ENCODE measurements at regions not wholly inside any gene's neighbourhood (a gene's known extent, or its start where the extent isn't known, plus 50 kb on each side); places are given as distances from the start of the nearest gene placed in this dataset.
"Not testable (repeated sequence)": the region's sequence is repeated elsewhere in the genome, so short reads cannot be mapped to it uniquely, and the experiment has no call there.

DNA sequence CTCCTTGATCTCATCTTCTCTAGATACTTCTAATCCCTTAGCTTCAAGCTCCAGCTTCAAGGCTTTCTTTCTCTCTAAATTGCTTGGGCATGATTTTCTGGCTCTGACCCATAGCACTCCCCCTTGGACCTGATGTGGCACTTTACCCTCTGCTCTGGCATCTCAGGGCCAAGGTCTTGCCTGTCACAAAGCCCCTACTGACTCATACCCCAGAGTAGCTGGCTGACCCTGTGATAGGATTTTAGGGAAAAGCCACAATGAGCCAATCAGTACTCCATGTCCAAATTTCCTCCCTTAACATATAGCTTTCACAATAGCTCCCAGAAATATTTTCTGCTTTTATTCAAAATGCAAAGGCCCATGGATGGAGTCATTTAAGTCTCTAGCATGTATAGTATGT, 488.7 kb upstream of the SPRED2 start:
- CTCF ChIA-PET = interaction anchor here (0.6 kb wide), 1 partner anchor 190 kb away, joined by 3 read pairs; no protein-coding TSS in a partner anchor

DNA sequence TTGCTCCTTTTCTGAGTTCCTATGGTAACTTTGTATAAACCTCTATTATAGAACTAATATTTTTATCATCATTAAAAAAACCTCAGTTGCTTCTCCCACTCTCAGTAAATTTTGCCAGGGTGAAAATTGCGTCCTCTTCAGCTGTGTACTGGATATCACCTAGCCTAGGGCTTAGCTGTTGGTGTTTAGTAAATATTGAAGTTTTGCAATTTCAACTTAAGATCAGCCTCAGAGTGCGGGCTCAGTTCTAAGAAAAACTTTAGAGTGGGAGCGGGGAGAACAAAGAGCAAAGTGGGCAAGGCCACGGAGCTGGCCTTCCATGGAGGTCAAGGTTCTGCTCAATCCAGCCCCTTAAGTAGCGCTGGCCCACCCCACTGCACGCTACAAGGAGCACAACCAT, 488.3 kb upstream of the SPRED2 start:
- Mint-ChIP-seq H3K27ac (no peak overlapping the region), H3K9me3 (peaks cover 4% of the 10 kb centered on the region), H3K36me3 (ENCODE audit: low read depth) (no peaks in the 10 kb centered on the region), H3K27me3 (no peaks in the 10 kb centered on the region), H3K4me1 (no peaks in the 10 kb centered on the region), H3K4me3 (no peak overlapping the region)
- no peak for DNase-seq
- ChIA-PET POLR2A (no interaction called here), CTCF (no interaction called here)

More for the DNA sequence above, 488.7 kb upstream of the SPRED2 start:
- no peaks in the 10 kb centered on the region for H3K36me3 Mint-ChIP-seq (ENCODE audit: low read depth)
- H3K4me3 Mint-ChIP-seq = no peak overlapping the region
- H3K4me1 Mint-ChIP-seq = no peaks in the 10 kb centered on the region
- DNase-seq = no peak
- H3K27me3 Mint-ChIP-seq = no peaks in the 10 kb centered on the region
- H3K9me3 Mint-ChIP-seq = peaks cover 4% of the 10 kb centered on the region
- POLR2A ChIA-PET = no interaction called here
- H3K27ac Mint-ChIP-seq = no peak overlapping the region

DNA sequence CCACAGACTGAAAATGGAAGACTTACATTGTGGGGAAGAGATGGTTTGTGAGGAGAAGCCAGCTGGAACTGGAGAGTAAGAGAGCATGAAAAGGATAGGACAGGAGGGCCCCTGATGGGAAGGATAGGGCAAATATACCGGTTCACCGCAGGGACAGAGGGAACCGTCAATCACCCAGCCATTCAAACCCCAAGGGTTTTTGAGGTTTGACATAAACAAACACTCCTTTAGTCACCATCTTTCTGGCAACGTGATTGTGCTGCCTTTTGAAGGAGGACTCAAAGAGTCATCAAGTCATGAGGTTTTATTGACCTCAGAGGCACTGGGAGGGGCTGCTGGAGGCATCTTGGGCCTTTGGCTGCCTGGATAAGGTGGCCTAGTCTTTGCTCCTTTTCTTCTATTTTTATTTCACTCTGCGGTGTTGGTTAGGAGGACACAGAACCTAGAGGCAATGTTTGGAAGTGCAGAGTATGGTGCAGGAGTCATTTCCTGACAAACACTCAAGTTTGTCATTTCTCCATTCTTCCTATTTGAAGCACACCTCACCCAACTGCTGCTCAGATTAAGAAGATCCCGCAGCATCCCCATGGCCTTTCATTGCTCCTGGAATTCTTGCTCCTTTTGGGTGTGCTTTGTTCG, 487.3 kb upstream of the SPRED2 start:
- CTCF ChIA-PET = no interaction called here
- H3K4me3 Mint-ChIP-seq = no peak overlapping the region
- H3K27me3 Mint-ChIP-seq = no peaks in the 10 kb centered on the region

DNA sequence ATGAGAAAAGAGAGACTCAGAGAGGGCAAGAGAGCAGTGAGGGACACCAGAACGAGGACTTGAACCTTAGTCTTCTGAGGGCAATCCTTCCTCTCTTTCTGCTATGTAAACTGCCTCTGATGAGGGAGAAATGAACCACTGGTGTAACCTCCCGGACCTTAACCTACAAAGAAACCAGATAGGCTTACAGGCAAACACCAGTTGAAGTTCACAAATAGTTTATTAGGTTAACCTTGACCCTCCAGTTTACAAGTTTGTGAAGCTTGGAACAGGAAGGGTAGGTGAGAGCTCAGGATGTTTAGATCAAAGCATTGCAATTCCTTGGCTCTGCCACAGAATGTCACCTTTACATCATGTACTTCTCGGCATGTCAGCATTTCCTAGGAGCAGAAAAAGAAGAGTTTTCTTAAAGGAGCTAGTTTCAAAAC, 486.4 kb upstream of the SPRED2 start:
- Mint-ChIP-seq H3K27me3 (no peaks in the 10 kb centered on the region), H3K4me1 (no peaks in the 10 kb centered on the region), H3K36me3 (ENCODE audit: low read depth) (no peaks in the 10 kb centered on the region), H3K9me3 (peaks cover 3% of the 10 kb centered on the region), H3K27ac (no peak overlapping the region), H3K4me3 (no peak overlapping the region)
- ChIA-PET POLR2A (no interaction called here), CTCF (no interaction called here)
- DNase-seq = no peak

More for the DNA sequence above, 487.3 kb upstream of the SPRED2 start:
- no peak for DNase-seq
- Mint-ChIP-seq H3K4me1 (no peaks in the 10 kb centered on the region), H3K27ac (no peak overlapping the region), H3K9me3 (peaks cover 4% of the 10 kb centered on the region), H3K36me3 (ENCODE audit: low read depth) (no peaks in the 10 kb centered on the region)
- POLR2A ChIA-PET = no interaction called here

DNA sequence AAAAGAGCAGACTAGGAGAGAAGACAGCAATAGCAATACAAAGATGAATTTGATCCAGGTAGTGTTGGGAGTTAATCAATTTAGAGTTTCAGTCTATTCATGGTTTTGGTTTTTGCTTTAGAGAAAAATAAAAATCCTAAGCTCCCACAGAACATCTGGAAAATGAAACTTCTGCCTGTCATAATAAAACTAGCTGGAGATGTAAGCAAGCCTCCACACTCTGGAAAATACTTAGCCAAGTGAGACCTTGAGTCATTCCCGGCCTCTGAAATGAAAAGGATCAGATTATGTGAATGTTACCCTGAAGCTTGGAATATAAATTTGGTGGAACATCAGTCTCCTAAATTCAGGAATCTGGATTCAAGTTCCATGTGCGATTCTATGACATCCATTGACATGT, 485.6 kb upstream of the SPRED2 start:
- Mint-ChIP-seq H3K27me3 (no peaks in the 10 kb centered on the region), H3K36me3 (ENCODE audit: low read depth) (no peaks in the 10 kb centered on the region), H3K4me3 (no peak overlapping the region), H3K4me1 (no peaks in the 10 kb centered on the region), H3K27ac (no peak overlapping the region), H3K9me3 (no peaks in the 10 kb centered on the region)
- no peak for DNase-seq
- ChIA-PET POLR2A (no interaction called here), CTCF (no interaction called here)

DNA sequence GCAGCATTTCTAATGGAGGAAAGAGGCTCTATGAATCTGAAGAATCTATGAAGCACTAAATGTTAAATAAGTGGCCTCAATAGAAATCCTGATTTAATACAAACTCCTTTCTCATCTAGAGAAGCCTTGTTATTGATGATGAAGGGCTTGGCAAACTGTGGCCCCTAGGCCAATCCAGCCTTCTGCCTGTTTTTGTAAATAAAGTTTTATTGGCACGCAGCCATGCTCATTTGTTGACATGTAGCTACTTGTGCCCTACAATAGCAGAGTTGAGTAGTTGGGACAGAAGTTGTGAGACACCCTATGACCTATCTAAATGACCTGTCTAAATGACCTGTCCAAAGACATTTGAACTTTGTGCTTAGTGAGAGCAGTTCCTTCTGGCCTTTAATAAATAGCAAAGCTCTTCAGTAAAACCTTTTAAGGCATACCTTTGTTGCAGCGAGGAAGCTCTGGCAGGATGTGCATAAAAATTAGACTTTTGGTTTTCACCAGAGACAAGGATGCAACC, 484.4 kb upstream of the SPRED2 start:
- POLR2A ChIA-PET = no interaction called here
- Mint-ChIP-seq H3K4me1 (no peaks in the 10 kb centered on the region), H3K9me3 (no peaks in the 10 kb centered on the region), H3K27me3 (no peaks in the 10 kb centered on the region), H3K36me3 (ENCODE audit: low read depth) (no peaks in the 10 kb centered on the region), H3K4me3 (no peak overlapping the region), H3K27ac (no peak overlapping the region)
- no peak for DNase-seq
- CTCF ChIA-PET = no interaction called here

DNA sequence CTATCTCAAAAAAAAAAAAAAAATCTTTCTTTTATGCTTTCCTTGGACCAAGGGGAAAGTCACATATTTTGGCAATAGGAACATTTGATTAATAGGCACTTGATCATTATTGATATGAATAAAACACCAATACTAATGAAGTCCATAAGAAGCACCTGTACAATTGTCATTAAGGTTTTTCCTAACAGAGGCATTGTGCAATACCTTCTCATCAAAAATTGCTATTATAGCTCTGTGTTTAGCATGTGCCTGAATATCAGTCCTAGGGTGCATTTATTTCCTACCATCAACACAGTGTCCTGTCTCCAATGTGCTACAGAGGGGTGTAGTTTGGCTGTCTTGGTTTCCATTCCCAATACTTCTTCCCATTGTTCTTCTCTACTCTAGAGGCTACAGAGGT, 483.8 kb upstream of the SPRED2 start:
- CTCF ChIA-PET = interaction anchor here (0.7 kb wide), 2 partner anchors 15 to 1300 kb away, joined by 4 to 7 read pairs; no protein-coding TSS in a partner anchor
- Mint-ChIP-seq H3K4me1 (no peaks in the 10 kb centered on the region), H3K27ac (no peak overlapping the region), H3K36me3 (ENCODE audit: low read depth) (no peaks in the 10 kb centered on the region), H3K4me3 (no peak overlapping the region), H3K9me3 (no peaks in the 10 kb centered on the region), H3K27me3 (no peaks in the 10 kb centered on the region)
- POLR2A ChIA-PET = no interaction called here
- no peak for DNase-seq

- ChIA-PET POLR2A (no interaction called here), CTCF (no interaction called here)
- no peak overlapping the region for H3K4me3 Mint-ChIP-seq
- H3K4me1 Mint-ChIP-seq = no peaks in the 10 kb centered on the region
- H3K27ac Mint-ChIP-seq = no peak overlapping the region
- H3K9me3 Mint-ChIP-seq = no peaks in the 10 kb centered on the region
- DNase-seq = no peak
- no peaks in the 10 kb centered on the region for H3K36me3 Mint-ChIP-seq (ENCODE audit: low read depth)
- H3K27me3 Mint-ChIP-seq = no peaks in the 10 kb centered on the region
Observed at GRCh38 chr2:65915273-65915672, 482.9 kb upstream of the SPRED2 start.

GRCh38 chr2:65914244-65914786, 481.9 kb upstream of the SPRED2 start:
- H3K27me3 Mint-ChIP-seq = no peaks in the 10 kb centered on the region
- no peaks in the 10 kb centered on the region for H3K36me3 Mint-ChIP-seq (ENCODE audit: low read depth)
- no peak for DNase-seq
- H3K4me1 Mint-ChIP-seq = no peaks in the 10 kb centered on the region
- no peak overlapping the region for H3K27ac Mint-ChIP-seq
- ChIA-PET POLR2A (no interaction called here), CTCF (no interaction called here)
- no peak overlapping the region for H3K4me3 Mint-ChIP-seq
- no peaks in the 10 kb centered on the region for H3K9me3 Mint-ChIP-seq

DNA sequence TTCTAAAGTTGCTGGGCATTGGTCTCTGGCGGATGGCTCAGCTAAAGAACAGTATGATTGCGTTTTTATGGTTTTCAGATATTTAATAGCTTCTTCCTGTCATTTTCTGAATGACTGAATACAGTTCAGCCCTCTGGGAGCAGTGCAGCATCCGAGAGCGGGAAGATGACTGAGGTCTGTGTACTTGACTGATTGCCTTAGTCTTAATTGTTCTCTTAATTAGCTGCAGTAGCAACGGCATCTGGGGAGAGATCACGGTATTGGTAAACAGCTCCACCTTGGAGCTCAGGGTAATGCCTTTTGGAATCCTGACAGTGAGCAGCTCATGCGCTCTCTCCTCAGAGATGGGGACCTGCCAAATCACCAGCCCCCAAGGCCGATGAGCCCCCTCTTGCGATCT, 481.4 kb upstream of the SPRED2 start:
- no peak overlapping the region for H3K27ac Mint-ChIP-seq
- CTCF ChIA-PET = no interaction called here
- POLR2A ChIA-PET = no interaction called here
- H3K9me3 Mint-ChIP-seq = no peaks in the 10 kb centered on the region
- H3K27me3 Mint-ChIP-seq = no peaks in the 10 kb centered on the region
- no peaks in the 10 kb centered on the region for H3K36me3 Mint-ChIP-seq (ENCODE audit: low read depth)
- H3K4me3 Mint-ChIP-seq = no peak overlapping the region
- H3K4me1 Mint-ChIP-seq = no peaks in the 10 kb centered on the region
- no peak for DNase-seq

GRCh38 chr2:65901756-65902155, 469.4 kb upstream of the SPRED2 start:
- ChIA-PET POLR2A (no interaction called here), CTCF (no interaction called here)
- Mint-ChIP-seq H3K9me3 (no peaks in the 10 kb centered on the region), H3K27me3 (peaks cover 3% of the 10 kb centered on the region), H3K4me3 (no peak overlapping the region), H3K27ac (no peak overlapping the region), H3K4me1 (no peaks in the 10 kb centered on the region), H3K36me3 (ENCODE audit: low read depth) (no peaks in the 10 kb centered on the region)
- no peak for DNase-seq

- H3K27ac Mint-ChIP-seq = no peak overlapping the region
- H3K27me3 Mint-ChIP-seq = no peaks in the 10 kb centered on the region
- H3K4me3 Mint-ChIP-seq = no peak overlapping the region
- no peaks in the 10 kb centered on the region for H3K36me3 Mint-ChIP-seq (ENCODE audit: low read depth)
- ChIA-PET CTCF (no interaction called here), POLR2A (no interaction called here)
- no peaks in the 10 kb centered on the region for H3K4me1 Mint-ChIP-seq
- H3K9me3 Mint-ChIP-seq = no peaks in the 10 kb centered on the region
- DNase-seq = no peak
Observed at GRCh38 chr2:65896446-65896845, 464.0 kb upstream of the SPRED2 start.

GRCh38 chr2:65890131-65890530, 457.7 kb upstream of the SPRED2 start:
- POLR2A ChIA-PET, H3K4me1 Mint-ChIP-seq, CTCF ChIA-PET: not testable (repeated sequence)

DNA sequence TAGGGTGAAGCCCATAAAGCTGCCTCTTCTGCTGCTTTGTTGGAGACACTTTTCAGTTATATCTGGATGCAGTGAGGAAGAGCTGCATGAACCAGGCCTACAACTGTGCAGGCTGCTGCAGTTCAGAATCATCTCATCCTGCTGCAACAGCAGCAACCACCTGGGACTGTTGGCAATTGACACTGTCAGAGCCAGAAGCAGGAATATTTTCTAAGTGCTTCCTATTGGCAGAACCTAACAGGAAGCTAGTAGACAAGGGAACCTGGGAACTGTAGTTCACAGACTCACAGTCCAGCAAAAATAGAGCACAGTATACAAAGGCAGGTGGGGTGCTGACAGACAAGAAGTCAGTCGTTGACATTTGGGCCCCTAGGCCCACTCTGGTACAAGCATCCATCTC, 452.9 kb upstream of the SPRED2 start:
- H3K36me3 Mint-ChIP-seq (ENCODE audit: low read depth) = no peaks in the 10 kb centered on the region
- POLR2A ChIA-PET = no interaction called here
- DNase-seq = no peak
- no peak overlapping the region for H3K4me3 Mint-ChIP-seq
- H3K27me3 Mint-ChIP-seq = no peaks in the 10 kb centered on the region
- CTCF ChIA-PET = no interaction called here
- no peaks in the 10 kb centered on the region for H3K9me3 Mint-ChIP-seq
- no peak overlapping the region for H3K27ac Mint-ChIP-seq
- H3K4me1 Mint-ChIP-seq = no peaks in the 10 kb centered on the region

More at GRCh38 chr2:65890131-65890530, 457.7 kb upstream of the SPRED2 start:
- H3K27me3 Mint-ChIP-seq; DNase-seq; H3K27ac Mint-ChIP-seq; H3K4me3 Mint-ChIP-seq; H3K36me3 Mint-ChIP-seq (ENCODE audit: low read depth); H3K9me3 Mint-ChIP-seq: not testable (repeated sequence)

Data from activated CD4-positive, alpha-beta T cell treated with anti-CD3 and anti-CD28 coated beads, Interleukin-2, amount 10 ng/mL, durations not matched to agents 7 days and 5 days (primary cell).